Fibroblast of skin of abdomen (primary cell): ENCODE measurements at regions not wholly inside any gene's neighbourhood (a gene's known extent, or its start where the extent isn't known, plus 50 kb on each side); places are given as distances from the start of the nearest gene placed in this dataset.
A peak's percentile ranks its signal among the peaks of the same experiment; 100 is the strongest.
"Not testable (repeated sequence)": the region's sequence is repeated elsewhere in the genome, so short reads cannot be mapped to it uniquely, and the experiment has no call there.

Source experiments
- DNase-seq: peaks from one replicate; pipeline ENCODE4 v3.0.0-alpha.2; 2013

- peak; percentile 17 for DNase-seq
Measured at GRCh38 chr2:63696496-63696895, 107.7 kb downstream of the MDH1 start.

DNA sequence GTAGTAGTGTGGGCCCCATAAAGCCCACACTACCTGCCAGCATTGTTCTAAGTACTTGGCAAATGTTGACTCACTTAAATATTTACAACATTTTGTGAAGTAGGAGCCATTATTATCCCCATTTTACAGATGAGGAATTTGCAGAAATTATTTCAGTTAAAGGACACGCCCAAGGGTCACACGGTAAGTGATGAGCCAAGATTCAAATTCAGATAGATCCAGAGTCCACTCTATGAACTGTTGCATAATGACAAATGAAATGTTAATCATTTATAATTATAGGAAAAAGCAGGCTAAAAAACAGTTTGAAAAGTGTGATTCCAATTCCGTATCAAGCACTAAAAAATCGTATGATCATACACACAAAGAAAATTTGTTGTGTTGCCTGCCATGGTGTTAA is 108.4 kb downstream of the MDH1 start:
- DNase-seq = no peak

DNA sequence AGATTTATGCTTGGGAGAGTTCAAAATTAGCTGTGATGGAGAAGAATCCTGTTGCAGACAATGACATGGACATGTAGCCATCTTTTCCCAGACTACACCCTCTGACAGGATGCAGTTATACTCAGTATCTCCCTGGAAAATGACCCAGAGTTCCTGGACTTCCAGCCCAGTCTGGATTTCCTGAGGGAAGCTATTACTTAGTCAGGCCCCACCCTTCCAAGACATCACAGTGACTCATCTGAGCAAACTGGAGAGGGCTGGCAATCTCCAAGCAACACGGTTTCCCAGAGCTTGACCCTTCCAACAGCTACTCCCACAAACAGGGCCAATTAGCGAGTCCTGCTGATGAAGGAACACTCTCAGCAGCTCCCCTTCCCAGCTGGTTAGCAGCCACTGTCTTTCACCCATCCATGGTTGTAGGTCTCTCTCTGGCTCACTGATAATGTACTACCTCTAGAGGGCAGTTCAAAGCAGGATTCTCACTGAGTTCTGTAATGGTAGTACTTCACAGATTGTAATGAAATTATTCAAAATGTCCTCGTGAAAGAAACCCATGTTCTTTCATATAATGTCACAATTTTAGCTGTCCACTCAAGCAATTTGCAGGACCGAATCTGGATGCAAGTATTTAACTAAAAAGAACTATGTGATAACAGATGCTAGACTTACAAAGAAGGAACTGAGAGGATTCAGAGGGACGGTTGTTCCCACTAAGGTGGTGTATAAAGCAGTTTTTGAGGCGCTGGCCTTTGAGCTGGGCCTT is 110.2 kb downstream of the MDH1 start:
- peak; percentile 90 for DNase-seq

GRCh38 chr2:63699549-63699839 is 110.7 kb downstream of the MDH1 start:
- DNase-seq = peak; percentile 40

DNA sequence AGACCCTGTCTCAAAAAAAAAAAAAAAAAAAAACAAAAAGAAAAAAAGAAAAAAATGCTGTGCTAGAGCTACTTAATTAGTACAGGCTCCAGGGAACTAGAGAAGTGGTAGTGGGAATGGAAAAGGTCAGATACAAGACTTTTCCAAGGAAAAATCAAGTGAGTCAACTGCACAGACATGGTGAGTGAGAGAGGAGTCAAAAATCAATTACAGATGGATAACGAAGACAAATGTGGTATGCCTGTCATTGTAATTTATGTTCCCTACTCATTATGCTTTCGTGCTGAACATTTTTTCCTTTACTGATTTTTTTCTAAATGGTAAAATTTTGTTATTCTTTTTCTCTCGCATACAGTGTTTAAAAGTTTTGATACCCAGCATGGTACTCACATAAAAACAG is 111.5 kb downstream of the MDH1 start:
- DNase-seq = peak; percentile 81

GRCh38 chr2:63701406-63701805 is 112.6 kb downstream of the MDH1 start:
- no peak for DNase-seq

GRCh38 chr2:63706084-63706483 is 117.3 kb downstream of the MDH1 start:
- not testable (repeated sequence) for DNase-seq

- DNase-seq = no peak
Measured at GRCh38 chr2:63710732-63711131, 122.0 kb downstream of the MDH1 start.

- peak; percentile 36 for DNase-seq
Measured at GRCh38 chr2:63712748-63713147, 124.0 kb downstream of the MDH1 start.

GRCh38 chr2:63716146-63716545 is 125.5 kb upstream of the UGP2 start:
- no peak for DNase-seq

DNA sequence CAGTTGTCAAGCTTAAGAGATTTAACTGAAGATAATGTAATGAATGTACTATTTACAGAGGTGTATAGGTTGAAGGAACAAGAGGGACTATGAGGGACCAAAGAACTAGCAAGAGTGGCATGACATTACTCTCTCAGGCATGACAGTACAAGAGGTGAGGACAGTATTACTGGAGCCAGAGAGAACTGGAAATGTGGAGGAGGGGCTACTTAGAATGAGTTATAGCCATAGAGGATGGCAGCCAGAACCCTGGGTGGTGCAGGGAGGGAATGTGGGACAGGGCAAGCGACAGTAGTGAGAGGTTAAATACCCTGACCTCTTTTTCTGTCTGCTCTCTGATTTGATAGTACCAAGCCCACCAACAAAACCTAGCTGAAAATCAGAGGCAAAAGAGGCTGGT is 122.6 kb upstream of the UGP2 start:
- no peak for DNase-seq

DNA sequence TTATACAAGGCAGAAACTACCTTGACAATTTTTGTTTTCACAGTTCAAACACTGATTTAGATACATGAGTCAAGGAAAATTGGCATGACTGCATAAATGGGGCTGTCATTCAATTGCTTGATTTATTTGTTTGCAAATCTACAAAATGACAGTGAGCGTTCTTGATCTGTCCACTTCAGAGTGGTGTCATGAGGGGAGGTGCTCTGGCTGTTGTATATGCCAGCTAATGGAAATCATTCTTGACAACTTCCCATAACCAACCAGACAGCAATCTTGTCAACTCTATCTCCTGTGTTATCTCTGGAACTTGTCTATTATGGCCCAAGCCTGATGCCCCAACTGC is 120.6 kb upstream of the UGP2 start:
- DNase-seq = no peak

DNA sequence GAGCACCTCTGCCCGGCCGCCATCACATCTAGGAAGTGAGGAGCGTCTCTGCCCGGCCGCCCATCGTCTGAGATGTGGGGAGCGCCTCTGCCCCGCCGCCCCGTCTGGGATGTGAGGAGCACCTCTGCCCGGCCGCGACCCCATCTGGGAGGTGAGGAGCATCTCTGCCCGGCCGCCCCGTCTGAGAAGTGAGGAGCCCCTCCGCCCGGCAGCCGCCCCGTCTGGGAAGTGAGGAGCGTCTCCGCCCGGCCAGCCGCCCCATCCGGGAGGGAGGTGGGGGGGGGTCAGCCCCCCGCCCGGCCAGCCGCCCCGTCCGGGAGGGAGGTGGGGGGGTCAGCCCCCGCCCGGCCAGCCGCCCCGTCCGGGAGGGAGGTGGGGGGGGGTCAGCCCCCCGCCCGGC is 119.4 kb upstream of the UGP2 start:
- not testable (repeated sequence) for DNase-seq

- DNase-seq = no peak
Measured at GRCh38 chr2:63723709-63724108, 118.0 kb upstream of the UGP2 start.

DNA sequence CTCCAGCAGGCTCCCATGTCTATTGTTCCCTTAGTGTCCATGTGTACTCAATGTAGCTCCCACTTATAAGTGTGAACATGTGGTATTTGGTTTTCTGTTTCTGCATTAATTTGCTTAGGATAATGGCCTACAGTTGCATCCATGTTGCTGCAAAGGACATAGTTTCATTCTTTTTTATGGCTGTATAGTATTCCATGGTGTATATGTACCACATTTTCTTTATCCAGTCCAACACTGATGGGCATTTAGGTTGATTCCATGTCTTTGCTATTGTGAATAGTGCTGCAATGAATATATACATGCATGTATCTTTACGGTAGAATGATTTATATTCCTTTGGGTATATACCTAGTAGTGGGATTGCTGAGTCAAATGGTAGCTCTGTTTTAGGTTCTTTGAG is 116.5 kb upstream of the UGP2 start:
- DNase-seq = not testable (repeated sequence)

DNA sequence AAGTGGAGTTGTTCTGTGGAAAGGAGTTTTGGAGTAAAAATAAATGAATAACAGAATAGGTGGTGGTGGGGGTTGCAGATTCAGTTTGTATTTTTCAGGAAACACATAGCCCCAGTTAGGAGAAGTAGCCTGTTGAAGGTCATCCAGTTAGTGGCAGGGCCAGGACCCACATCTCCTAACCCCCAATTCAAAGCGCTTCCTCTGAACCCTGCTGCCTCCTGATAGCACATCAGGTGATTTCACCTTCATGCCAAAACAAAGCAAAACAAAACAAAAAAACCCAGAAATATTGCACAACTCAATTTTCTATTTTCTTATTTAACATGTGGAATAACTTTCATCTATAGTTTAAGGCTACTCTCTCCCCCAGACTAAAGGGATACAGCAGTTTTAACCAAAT is 112.3 kb upstream of the UGP2 start:
- DNase-seq = no peak

- DNase-seq = no peak
Measured at GRCh38 chr2:63729831-63730230, 111.9 kb upstream of the UGP2 start.

DNA sequence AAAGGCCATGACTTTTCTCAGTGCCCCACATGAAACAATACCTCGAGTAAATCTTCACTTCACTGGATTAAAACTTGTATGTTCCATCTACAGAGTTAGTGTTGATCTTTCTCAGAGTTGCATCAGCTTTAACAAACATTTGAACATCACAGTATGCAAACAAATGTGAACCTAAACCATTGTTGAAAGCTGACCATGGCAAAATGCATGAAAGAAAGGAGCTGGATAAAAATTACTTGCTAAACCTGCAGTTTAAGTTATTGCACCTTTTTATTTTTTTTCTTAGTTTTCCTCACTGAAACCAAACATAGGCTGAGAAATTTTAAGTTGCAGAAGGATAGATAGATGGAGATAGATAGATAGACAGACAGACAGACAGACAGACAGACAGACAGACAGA is 107.2 kb upstream of the UGP2 start:
- DNase-seq = peak; percentile 62

GRCh38 chr2:63735263-63735662 is 106.4 kb upstream of the UGP2 start:
- DNase-seq = peak; percentile 48

DNA sequence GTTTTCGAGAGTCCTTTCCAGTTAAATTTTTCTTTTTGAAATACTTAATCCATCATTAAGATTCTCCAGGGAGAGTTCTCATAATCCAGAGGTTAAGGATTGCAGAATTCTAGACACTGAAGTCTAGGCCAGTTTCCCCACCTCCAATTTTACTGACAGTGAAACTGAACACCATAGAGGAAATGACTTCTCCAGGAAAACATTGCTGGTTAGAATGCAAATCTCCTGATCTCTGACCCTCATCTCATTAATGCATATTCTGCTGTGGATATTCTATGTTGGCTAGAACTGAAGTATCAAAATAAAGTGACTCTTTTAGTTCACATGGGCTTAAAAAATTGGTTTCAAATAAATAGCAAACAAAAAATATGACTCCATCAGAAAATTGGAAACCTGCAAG is 105.8 kb upstream of the UGP2 start:
- DNase-seq = peak; percentile 48

- DNase-seq = peak; percentile 78
Measured at GRCh38 chr2:63736354-63736753, 105.3 kb upstream of the UGP2 start.

- DNase-seq = no peak
Measured at GRCh38 chr2:63737081-63737751, 104.5 kb upstream of the UGP2 start.

DNA sequence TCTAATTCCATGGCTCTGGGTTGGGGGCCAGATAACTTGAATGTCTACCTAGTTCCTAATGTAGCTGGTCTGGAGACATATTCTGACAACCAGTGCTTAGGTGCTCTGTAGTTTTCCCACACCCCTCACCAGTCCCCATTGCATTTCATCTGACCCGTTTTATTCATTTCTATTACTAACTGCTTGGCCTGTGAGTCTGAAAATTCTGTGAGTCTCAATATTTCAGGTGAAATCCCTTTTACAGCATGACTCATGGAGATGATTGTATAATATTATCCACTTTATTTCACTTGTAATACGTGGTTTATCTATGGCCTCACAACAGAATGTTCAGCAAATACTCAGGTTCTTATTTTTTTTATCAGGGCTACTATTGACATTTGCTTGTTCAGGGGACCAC is 103.7 kb upstream of the UGP2 start:
- DNase-seq = peak; percentile 12

DNA sequence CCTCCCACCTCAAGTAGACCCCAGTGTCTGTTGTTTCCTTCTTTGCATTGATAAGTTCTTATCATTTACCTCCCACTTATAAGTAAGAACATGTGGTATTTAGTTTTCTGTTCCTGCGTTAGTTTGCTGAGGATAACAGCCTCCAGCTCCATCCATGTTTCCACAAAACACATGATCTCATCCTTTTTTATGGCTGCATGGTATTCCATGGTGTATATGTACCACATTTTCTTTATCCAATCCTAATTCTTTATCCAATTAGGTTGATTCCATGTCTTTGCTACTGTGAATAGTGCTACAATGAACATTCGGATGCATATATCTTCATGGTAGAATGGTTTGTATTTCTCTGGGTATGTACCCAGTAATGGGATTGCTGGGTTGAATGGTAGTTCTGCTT is 102.5 kb upstream of the UGP2 start:
- not testable (repeated sequence) for DNase-seq

DNA sequence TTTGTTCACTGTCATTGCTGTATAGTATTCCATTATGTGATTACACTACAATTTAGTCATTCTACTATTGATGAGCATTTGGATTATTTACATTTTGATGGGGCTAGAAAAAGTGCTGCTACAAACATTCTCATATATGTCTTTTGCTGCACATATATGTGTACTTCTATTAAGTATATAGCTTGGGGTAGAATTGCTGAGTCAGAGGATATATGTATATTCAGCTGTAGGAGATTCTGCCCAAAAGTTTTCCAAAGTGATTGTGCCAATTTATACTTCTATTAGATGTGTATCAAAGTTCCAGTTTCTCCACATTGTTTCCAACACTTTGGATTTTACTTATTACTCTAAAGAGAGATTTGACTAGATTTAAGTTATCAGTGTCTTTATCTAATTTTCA is 101.7 kb upstream of the UGP2 start:
- DNase-seq = no peak
